ENCODE measurements at regions not wholly inside any gene's neighbourhood (a gene's known extent, or its start where the extent isn't known, plus 50 kb on each side); places are given as distances from the start of the nearest gene placed in this dataset.

- TF ChIP-seq, protein P1, sequence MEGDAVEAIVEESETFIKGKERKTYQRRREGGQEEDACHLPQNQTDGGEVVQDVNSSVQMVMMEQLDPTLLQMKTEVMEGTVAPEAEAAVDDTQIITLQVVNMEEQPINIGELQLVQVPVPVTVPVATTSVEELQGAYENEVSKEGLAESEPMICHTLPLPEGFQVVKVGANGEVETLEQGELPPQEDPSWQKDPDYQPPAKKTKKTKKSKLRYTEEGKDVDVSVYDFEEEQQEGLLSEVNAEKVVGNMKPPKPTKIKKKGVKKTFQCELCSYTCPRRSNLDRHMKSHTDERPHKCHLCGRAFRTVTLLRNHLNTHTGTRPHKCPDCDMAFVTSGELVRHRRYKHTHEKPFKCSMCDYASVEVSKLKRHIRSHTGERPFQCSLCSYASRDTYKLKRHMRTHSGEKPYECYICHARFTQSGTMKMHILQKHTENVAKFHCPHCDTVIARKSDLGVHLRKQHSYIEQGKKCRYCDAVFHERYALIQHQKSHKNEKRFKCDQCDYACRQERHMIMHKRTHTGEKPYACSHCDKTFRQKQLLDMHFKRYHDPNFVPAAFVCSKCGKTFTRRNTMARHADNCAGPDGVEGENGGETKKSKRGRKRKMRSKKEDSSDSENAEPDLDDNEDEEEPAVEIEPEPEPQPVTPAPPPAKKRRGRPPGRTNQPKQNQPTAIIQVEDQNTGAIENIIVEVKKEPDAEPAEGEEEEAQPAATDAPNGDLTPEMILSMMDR (IDR thresholded peaks at IDR 0.05; ENCODE audit: borderline replicate concordance), result no peak
- no peak for DNase-seq
- no peaks in the 10 kb centered on the region for H3K36me3 ChIP-seq
- no peaks in the 10 kb centered on the region for H3K27me3 ChIP-seq (ENCODE audit: low read depth)
- no peak overlapping the region for H3K27ac ChIP-seq (replicated peaks)
- no peaks in the 10 kb centered on the region for H3K9me3 ChIP-seq (replicated peaks)
- no peak overlapping the region for H3K4me3 ChIP-seq
- peaks cover 11% of the 10 kb centered on the region for H3K4me1 ChIP-seq
- intact Hi-C loops (cut with micrococcal nuclease), result no loop called here
Measured at GRCh38 chr3:186471771-186472170, 72.4 kb downstream of the CRYGS start.

DNA sequence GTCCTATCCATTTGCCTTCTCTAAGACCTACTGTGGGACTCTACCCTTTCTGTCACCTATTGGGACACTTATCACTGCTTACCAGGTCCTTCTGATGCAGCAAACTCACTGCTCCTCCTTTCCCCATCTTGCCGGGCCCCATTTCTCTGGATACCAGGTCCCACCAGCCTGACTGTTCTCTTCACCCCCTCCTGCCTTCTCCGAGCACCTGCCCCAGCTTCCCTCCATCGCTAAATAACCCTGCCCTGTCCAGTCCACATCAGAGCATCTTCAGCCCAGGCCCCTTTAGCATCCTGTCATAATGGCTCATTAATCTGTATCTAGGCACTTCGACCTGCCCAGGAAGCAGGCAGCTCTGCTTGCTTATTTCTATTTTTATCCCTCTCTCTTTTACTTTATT, 74.7 kb downstream of the CRYGS start:
- Histone ChIP-seq H3K36me3 (no peaks in the 10 kb centered on the region), H3K9me3 (replicated peaks) (no peaks in the 10 kb centered on the region), H3K27ac (replicated peaks) (no peak overlapping the region), H3K4me1 (peaks cover 9% of the 10 kb centered on the region), H3K4me3 (no peak overlapping the region), H3K27me3 (ENCODE audit: low read depth) (no peaks in the 10 kb centered on the region)
- DNase-seq, result no peak
- intact Hi-C loops (cut with micrococcal nuclease), result no loop called here
- TF ChIP-seq, protein P1 (IDR thresholded peaks at IDR 0.05; ENCODE audit: borderline replicate concordance), result no peak

GRCh38 chr3:186467969-186468368, 76.2 kb downstream of the CRYGS start:
- no peak overlapping the region for H3K27ac ChIP-seq (replicated peaks)
- H3K27me3 ChIP-seq (ENCODE audit: low read depth), result no peaks in the 10 kb centered on the region
- peaks cover 9% of the 10 kb centered on the region for H3K4me1 ChIP-seq
- no peak for DNase-seq
- TF ChIP-seq, protein P1 (IDR thresholded peaks at IDR 0.05; ENCODE audit: borderline replicate concordance), result no peak
- no peak overlapping the region for H3K4me3 ChIP-seq
- no peaks in the 10 kb centered on the region for H3K36me3 ChIP-seq
- no peaks in the 10 kb centered on the region for H3K9me3 ChIP-seq (replicated peaks)
- intact Hi-C loops (cut with micrococcal nuclease), result no loop called here

DNA sequence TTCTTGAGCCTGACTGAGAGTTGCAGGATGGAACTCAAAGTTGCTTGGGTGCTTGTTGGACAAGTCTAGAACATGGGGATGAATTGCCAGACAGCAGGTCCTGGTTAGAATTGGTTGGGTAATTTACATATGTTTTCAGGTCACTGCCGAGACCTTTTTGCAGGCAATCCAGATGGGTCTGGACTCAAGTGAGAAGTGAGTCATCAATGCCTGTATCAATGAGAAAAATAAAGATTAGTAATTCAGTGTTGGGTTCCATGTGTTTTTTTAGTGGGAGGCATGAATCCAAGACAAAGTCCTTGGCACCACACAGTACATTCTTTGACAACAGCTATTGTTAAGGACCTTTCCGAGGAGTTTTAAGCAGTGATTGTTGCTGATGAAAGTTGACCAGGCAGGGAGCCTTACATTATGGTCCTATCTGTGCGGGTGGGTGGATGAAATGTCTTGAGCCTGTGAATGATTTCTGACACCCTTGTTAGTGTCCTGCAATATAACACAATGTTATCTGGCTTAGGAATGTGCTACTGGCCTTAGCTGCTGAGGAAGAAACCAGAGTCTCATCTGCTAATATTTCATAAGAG, 77.7 kb downstream of the CRYGS start:
- Histone ChIP-seq H3K27me3 (ENCODE audit: low read depth) (no peaks in the 10 kb centered on the region), H3K4me1 (peaks cover 9% of the 10 kb centered on the region), H3K4me3 (no peak overlapping the region), H3K36me3 (no peaks in the 10 kb centered on the region), H3K27ac (replicated peaks) (no peak overlapping the region), H3K9me3 (replicated peaks) (no peaks in the 10 kb centered on the region)
- TF ChIP-seq, protein P1 (IDR thresholded peaks at IDR 0.05; ENCODE audit: borderline replicate concordance), result no peak
- no peak for DNase-seq
- intact Hi-C loops (cut with micrococcal nuclease), result no loop called here

DNA sequence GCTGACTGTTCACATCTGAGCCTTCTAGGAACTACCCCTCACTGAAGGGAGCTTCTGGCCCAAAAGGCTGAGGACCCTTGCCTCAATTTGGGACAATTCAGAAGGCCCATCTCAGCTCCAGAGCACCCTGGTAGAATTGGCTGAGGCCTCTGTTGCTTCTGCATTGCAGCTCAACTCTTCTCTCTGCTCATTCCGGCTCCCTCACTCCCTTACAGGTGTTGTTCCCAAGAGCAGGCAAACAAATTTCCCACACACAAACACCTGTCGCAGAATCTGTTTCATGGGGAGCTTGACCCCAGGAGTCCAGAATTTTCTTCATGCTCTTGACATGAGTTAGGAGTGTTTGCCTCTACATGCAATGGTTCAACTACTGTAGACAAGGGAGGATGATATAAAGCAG, 78.7 kb downstream of the CRYGS start:
- no peak for DNase-seq
- Histone ChIP-seq H3K27ac (replicated peaks) (no peak overlapping the region), H3K4me3 (no peak overlapping the region), H3K27me3 (ENCODE audit: low read depth) (no peaks in the 10 kb centered on the region), H3K4me1 (peaks cover 9% of the 10 kb centered on the region), H3K9me3 (replicated peaks) (no peaks in the 10 kb centered on the region), H3K36me3 (no peaks in the 10 kb centered on the region)
- TF ChIP-seq, protein P1 (IDR thresholded peaks at IDR 0.05; ENCODE audit: borderline replicate concordance), result no peak
- intact Hi-C loops (cut with micrococcal nuclease), result no loop called here

Measured in left ventricle myocardium inferior (tissue), 1 donor.